ENCODE measurements at regions not wholly inside any gene's neighbourhood (a gene's known extent, or its start where the extent isn't known, plus 50 kb on each side); places are given as distances from the start of the nearest gene placed in this dataset.

DNA sequence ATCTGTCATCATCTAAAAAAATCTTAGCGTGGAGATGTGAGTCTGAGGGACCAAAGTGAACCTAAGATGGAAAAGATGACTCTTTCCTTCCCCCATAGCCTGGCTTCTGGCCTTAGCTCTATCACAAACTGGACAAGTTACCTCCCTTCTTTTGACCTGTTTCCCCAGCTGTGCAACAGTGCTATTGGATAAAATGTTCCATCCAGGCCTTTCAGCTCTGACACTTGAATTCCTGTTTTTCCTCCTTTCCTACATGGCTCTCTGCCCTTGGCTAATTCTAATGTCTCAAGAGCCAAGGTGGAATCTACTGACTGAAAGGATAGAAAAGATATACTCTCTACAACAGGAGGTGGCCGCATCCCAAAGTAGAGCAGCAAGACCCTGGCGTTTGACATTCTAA is 84.5 kb upstream of the ARHGEF9 start:
- DNase-seq: no peak

DNA sequence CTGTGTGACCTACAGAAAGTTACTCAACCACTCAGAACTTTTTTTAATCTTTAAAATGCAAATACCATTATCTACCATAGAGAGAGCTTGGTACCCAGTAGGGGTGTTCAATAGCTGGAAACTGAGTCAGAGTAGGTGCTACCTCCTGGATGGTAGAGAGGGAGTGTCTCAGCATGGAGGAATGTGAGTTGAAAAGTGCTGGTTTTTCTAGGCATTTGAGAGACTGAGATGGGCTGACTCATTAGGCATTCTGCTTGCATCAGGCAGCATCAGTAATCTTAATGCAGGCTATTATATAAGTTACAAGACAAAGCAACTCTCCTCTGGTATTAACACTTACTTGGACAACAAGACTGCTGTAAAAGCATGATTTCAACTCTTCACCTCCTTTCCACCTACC is 70.9 kb upstream of the ARHGEF9 start:
- peak; percentile 60 for DNase-seq

DNA sequence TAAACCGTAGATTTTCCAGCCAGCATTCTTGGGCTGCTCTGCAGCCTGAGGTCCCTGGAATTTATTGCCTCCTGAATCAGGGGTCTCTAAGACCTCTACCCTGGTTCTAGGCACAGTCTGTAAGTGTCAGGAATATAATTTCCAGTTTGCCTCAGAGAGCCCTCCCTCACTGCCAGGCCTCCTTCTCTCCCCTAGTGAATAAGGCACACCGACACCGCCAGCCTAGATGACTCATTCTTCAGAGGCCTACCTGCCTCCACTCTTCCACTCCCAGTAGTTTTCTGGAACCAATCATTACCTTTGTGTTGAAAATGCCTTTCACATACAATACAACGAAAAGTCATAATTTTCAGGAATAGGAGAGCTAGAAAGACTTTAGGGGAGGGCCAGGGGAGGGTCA is 50.3 kb upstream of the ARHGEF9 start:
- DNase-seq: no peak
